RWPE1 (cell line): ENCODE measurements at regions not wholly inside any gene's neighbourhood (a gene's known extent, or its start where the extent isn't known, plus 50 kb on each side); places are given as distances from the start of the nearest gene placed in this dataset.

ENCODE experiments used
- CTCF ChIA-PET: fragments of 350-600 bp; sonication (Branson Sonifier 250); formaldehyde crosslinking; extraction: SDS; loops from one replicate; lab custom pipeline; 2021; lab: Yijun Ruan, JAX
- POLR2A ChIA-PET: fragments of 400-600 bp; formaldehyde crosslinking; extraction: SDS; loops from one replicate; lab custom pipeline; 2020; ENCODE audit warnings: antibody characterized with exemption; ENCODE audit not compliant: low non-redundant PET; lab: Yijun Ruan, JAX
- DNase-seq: peaks from one replicate; pipeline ENCODE4 v3.0.0; 2012; ENCODE audit warnings: low spot score
- H3K27ac ChIP-seq: fragments of 450-650 bp; 2 replicates; pipeline ENCODE4 v1.5.1; 2017
- TF ChIP-seq, protein P1 (sequence below): fragments of 450-650 bp; conservative IDR thresholded peaks from 2 replicates; pipeline ENCODE4 v1.5.1; 2017; ENCODE audit warnings: low read depth, mild to moderate bottlenecking

DNA sequence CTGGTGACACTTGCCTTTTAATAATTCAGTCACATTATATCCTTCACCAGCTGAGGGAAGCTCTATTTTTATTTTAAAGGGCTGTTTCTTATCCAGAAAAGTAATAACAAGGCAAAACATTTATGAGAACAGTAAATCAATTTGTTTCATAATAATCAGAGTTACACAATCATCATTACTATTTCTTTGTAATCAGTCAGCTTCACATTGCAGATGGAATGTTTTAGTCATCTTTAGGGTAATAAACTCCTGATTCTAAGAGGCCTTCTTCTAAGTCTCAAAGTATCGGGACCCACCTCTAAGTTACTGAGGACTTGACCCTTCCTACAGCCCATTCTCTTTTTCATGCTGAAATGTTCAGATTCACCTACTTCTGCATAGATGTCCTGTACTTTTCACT, 298.3 kb upstream of the TGFBR2 start:
- no peak overlapping the region for H3K27ac ChIP-seq
- ChIA-PET CTCF (no interaction called here), POLR2A (no interaction called here)
- peak; percentile 11 for DNase-seq
- TF ChIP-seq, protein P1, sequence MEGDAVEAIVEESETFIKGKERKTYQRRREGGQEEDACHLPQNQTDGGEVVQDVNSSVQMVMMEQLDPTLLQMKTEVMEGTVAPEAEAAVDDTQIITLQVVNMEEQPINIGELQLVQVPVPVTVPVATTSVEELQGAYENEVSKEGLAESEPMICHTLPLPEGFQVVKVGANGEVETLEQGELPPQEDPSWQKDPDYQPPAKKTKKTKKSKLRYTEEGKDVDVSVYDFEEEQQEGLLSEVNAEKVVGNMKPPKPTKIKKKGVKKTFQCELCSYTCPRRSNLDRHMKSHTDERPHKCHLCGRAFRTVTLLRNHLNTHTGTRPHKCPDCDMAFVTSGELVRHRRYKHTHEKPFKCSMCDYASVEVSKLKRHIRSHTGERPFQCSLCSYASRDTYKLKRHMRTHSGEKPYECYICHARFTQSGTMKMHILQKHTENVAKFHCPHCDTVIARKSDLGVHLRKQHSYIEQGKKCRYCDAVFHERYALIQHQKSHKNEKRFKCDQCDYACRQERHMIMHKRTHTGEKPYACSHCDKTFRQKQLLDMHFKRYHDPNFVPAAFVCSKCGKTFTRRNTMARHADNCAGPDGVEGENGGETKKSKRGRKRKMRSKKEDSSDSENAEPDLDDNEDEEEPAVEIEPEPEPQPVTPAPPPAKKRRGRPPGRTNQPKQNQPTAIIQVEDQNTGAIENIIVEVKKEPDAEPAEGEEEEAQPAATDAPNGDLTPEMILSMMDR = no peak

DNA sequence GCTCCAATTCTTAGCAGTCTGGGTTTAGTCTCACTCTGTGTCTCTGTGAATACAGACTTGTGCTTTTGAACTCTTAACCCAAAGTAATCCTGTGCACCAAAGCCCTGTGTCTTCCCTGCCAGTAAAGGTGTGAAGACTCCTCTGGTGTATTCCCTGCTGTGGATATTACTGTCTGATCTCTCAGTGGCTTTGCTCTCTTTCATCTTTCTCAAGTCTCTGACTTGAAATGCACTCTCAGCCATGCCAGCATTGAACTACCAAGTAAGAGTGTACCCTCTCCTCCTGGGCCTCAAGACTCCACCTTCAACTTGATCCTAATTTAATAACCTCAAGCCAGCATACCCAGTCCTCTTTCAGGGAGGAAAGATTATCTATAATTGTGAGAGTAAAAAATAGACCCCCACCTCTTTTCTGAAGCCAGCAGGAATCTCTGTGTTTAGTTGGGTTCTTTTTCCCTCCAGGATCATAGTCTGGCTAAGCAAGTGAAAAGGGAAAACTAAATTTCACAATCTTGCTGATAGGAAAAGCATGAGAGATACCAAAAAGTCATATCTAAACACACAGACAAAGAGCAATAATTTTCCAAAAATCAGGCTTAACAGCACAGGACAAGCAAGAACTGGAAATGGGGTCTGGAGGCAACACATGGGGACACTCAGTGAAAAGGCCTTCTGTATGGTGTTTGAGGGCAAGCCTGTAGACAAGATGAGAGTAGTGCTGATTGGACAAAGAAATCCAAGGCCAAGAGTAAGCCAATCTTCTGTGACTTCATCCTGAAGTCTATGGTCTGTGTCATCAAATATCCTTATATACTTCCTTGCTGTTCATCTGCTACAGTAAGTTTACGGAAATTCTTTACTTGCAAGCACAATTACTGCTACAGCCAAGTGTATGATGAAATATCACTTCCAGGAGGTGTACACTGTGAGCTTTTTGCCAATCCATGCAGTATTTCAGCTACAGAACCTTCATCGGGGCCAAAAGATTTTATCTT, 296.1 kb upstream of the TGFBR2 start:
- TF ChIP-seq, protein P1 = no peak
- DNase-seq = no peak
- POLR2A ChIA-PET = no interaction called here
- H3K27ac ChIP-seq = no peak overlapping the region
- CTCF ChIA-PET = interaction anchor here (0.6 kb wide), 1 partner anchor 25 kb away, joined by 3 read pairs; no protein-coding TSS in a partner anchor

- CTCF ChIA-PET = no interaction called here
- TF ChIP-seq, protein P1 = no peak
- DNase-seq = no peak
- POLR2A ChIA-PET = no interaction called here
- H3K27ac ChIP-seq = no peak overlapping the region
Observed at GRCh38 chr3:30311781-30312180, 294.6 kb upstream of the TGFBR2 start.

DNA sequence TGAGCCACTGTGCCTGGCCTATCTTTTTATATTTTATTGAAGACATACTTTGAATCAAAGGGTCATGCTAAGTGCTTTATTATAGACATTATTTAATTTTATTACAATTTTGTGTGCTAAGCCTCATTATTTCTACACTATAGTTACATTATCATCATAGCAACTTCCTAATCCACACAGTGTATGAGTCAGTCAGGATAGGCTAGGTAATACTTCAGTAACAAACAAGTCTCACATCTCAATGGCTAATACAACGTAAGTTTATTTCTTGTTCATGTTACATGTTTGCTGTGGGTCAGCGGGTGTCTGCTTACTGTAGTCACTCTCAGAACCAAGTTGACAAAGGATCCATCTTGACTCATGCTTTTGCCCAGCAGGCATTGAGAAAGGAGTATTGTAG, 292.6 kb upstream of the TGFBR2 start:
- ChIA-PET CTCF (no interaction called here), POLR2A (no interaction called here)
- TF ChIP-seq, protein P1 = no peak
- no peak for DNase-seq
- H3K27ac ChIP-seq = no peak overlapping the region

GRCh38 chr3:30314757-30315325, 291.6 kb upstream of the TGFBR2 start:
- ChIA-PET CTCF (interaction anchor here (0.7 kb wide), 1 partner anchor 282 kb away, joined by 3 read pairs; no protein-coding TSS in a partner anchor), POLR2A (no interaction called here)
- H3K27ac ChIP-seq = no peak overlapping the region
- TF ChIP-seq, protein P1 = no peak
- no peak for DNase-seq

- POLR2A ChIA-PET = no interaction called here
- H3K27ac ChIP-seq = no peak overlapping the region
- DNase-seq = no peak
- TF ChIP-seq, protein P1 = no peak
- CTCF ChIA-PET = no interaction called here
Observed at GRCh38 chr3:30315447-30315846, 291.0 kb upstream of the TGFBR2 start.
